ENCODE measurements at regions not wholly inside any gene's neighbourhood (a gene's known extent, or its start where the extent isn't known, plus 50 kb on each side); places are given as distances from the start of the nearest gene placed in this dataset.

GRCh38 chr18:45222180-45222579 is 393.1 kb upstream of the SLC14A2 start:
- Histone ChIP-seq H3K9me3 (ENCODE audit: low read depth, low read length) (no peaks in the 10 kb centered on the region), H3K27ac (no peak overlapping the region), H3K36me3 (ENCODE audit: insufficient read depth, low read length) (no peaks in the 10 kb centered on the region), H3K9ac (ENCODE audit: insufficient read length) (no peak overlapping the region), H3K4me3 (no peak overlapping the region)
- TF ChIP-seq POLR2AphosphoS5 (IDR thresholded peaks at IDR 0.05; ENCODE audit: borderline replicate concordance, low read depth, low read length) (no peak), FOXP2 (optimal IDR thresholded peaks at IDR 0.05; ENCODE audit: control extremely low read depth, extremely low read length, insufficient read depth) (no peak), EZH2 (IDR thresholded peaks at IDR 0.05) (no peak)
- no peak for DNase-seq (ENCODE audit: low read depth, low spot score)

- Histone ChIP-seq H3K9ac (ENCODE audit: insufficient read length) (no peak overlapping the region), H3K4me3 (no peak overlapping the region), H3K27ac (no peak overlapping the region), H3K36me3 (ENCODE audit: insufficient read depth, low read length) (no peaks in the 10 kb centered on the region), H3K9me3 (ENCODE audit: low read depth, low read length) (no peaks in the 10 kb centered on the region)
- no peak for DNase-seq (ENCODE audit: low read depth, low spot score)
- TF ChIP-seq FOXP2 (optimal IDR thresholded peaks at IDR 0.05; ENCODE audit: control extremely low read depth, extremely low read length, insufficient read depth) (no peak), EZH2 (IDR thresholded peaks at IDR 0.05) (no peak), POLR2AphosphoS5 (IDR thresholded peaks at IDR 0.05; ENCODE audit: borderline replicate concordance, low read depth, low read length) (no peak)
These were observed 388.1 kb upstream of the SLC14A2 start for GRCh38 chr18:45227001-45227742.

GRCh38 chr18:45228796-45229388 is 386.4 kb upstream of the SLC14A2 start:
- Histone ChIP-seq H3K9ac (ENCODE audit: insufficient read length) (no peak overlapping the region), H3K4me3 (no peak overlapping the region), H3K36me3 (ENCODE audit: insufficient read depth, low read length) (no peaks in the 10 kb centered on the region), H3K27ac (no peak overlapping the region), H3K9me3 (ENCODE audit: low read depth, low read length) (no peaks in the 10 kb centered on the region)
- no peak for DNase-seq (ENCODE audit: low read depth, low spot score)
- TF ChIP-seq POLR2AphosphoS5 (IDR thresholded peaks at IDR 0.05; ENCODE audit: borderline replicate concordance, low read depth, low read length) (no peak), FOXP2 (optimal IDR thresholded peaks at IDR 0.05; ENCODE audit: control extremely low read depth, extremely low read length, insufficient read depth) (no peak), EZH2 (IDR thresholded peaks at IDR 0.05) (no peak)

- Histone ChIP-seq H3K9ac (ENCODE audit: insufficient read length) (no peak overlapping the region), H3K27ac (no peak overlapping the region), H3K36me3 (ENCODE audit: insufficient read depth, low read length) (no peaks in the 10 kb centered on the region), H3K4me3 (no peak overlapping the region), H3K9me3 (ENCODE audit: low read depth, low read length) (no peaks in the 10 kb centered on the region)
- DNase-seq (ENCODE audit: low read depth, low spot score), result no peak
- TF ChIP-seq POLR2AphosphoS5 (IDR thresholded peaks at IDR 0.05; ENCODE audit: borderline replicate concordance, low read depth, low read length), result no peak
- no peak for TF ChIP-seq FOXP2 (optimal IDR thresholded peaks at IDR 0.05; ENCODE audit: control extremely low read depth, extremely low read length, insufficient read depth)
- TF ChIP-seq EZH2 (IDR thresholded peaks at IDR 0.05), result no peak
These were observed 383.7 kb upstream of the SLC14A2 start for GRCh38 chr18:45231617-45232016.

- Histone ChIP-seq H3K9ac (ENCODE audit: insufficient read length) (no peak overlapping the region), H3K9me3 (ENCODE audit: low read depth, low read length) (no peaks in the 10 kb centered on the region), H3K27ac (no peak overlapping the region), H3K4me3 (no peak overlapping the region), H3K36me3 (ENCODE audit: insufficient read depth, low read length) (no peaks in the 10 kb centered on the region)
- TF ChIP-seq POLR2AphosphoS5 (IDR thresholded peaks at IDR 0.05; ENCODE audit: borderline replicate concordance, low read depth, low read length), result no peak
- no peak for TF ChIP-seq EZH2 (IDR thresholded peaks at IDR 0.05)
- no peak for TF ChIP-seq FOXP2 (optimal IDR thresholded peaks at IDR 0.05; ENCODE audit: control extremely low read depth, extremely low read length, insufficient read depth)
- no peak for DNase-seq (ENCODE audit: low read depth, low spot score)
These were observed 383.2 kb upstream of the SLC14A2 start for GRCh38 chr18:45232061-45232460.

GRCh38 chr18:45236676-45237075 is 378.6 kb upstream of the SLC14A2 start:
- Histone ChIP-seq H3K9ac (ENCODE audit: insufficient read length) (no peak overlapping the region), H3K4me3 (no peak overlapping the region), H3K9me3 (ENCODE audit: low read depth, low read length) (no peaks in the 10 kb centered on the region), H3K27ac (no peak overlapping the region), H3K36me3 (ENCODE audit: insufficient read depth, low read length) (no peaks in the 10 kb centered on the region)
- TF ChIP-seq EZH2 (IDR thresholded peaks at IDR 0.05) (no peak), POLR2AphosphoS5 (IDR thresholded peaks at IDR 0.05; ENCODE audit: borderline replicate concordance, low read depth, low read length) (no peak), FOXP2 (optimal IDR thresholded peaks at IDR 0.05; ENCODE audit: control extremely low read depth, extremely low read length, insufficient read depth) (no peak)
- DNase-seq (ENCODE audit: low read depth, low spot score), result no peak

- no peak for DNase-seq (ENCODE audit: low read depth, low spot score)
- Histone ChIP-seq H3K4me3 (no peak overlapping the region), H3K36me3 (ENCODE audit: insufficient read depth, low read length) (no peaks in the 10 kb centered on the region), H3K9ac (ENCODE audit: insufficient read length) (no peak overlapping the region), H3K9me3 (ENCODE audit: low read depth, low read length) (no peaks in the 10 kb centered on the region), H3K27ac (no peak overlapping the region)
- TF ChIP-seq FOXP2 (optimal IDR thresholded peaks at IDR 0.05; ENCODE audit: control extremely low read depth, extremely low read length, insufficient read depth) (no peak), EZH2 (IDR thresholded peaks at IDR 0.05) (no peak), POLR2AphosphoS5 (IDR thresholded peaks at IDR 0.05; ENCODE audit: borderline replicate concordance, low read depth, low read length) (no peak)
These were observed 377.8 kb upstream of the SLC14A2 start for GRCh38 chr18:45237343-45238098.

GRCh38 chr18:45241271-45241670 is 374.0 kb upstream of the SLC14A2 start:
- DNase-seq (ENCODE audit: low read depth, low spot score), result no peak
- H3K9me3 ChIP-seq (ENCODE audit: low read depth, low read length), result no peaks in the 10 kb centered on the region
- H3K27ac ChIP-seq, result no peak overlapping the region
- H3K9ac ChIP-seq (ENCODE audit: insufficient read length), result no peak overlapping the region
- no peak overlapping the region for H3K4me3 ChIP-seq
- no peaks in the 10 kb centered on the region for H3K36me3 ChIP-seq (ENCODE audit: insufficient read depth, low read length)
- TF ChIP-seq POLR2AphosphoS5 (IDR thresholded peaks at IDR 0.05; ENCODE audit: borderline replicate concordance, low read depth, low read length), result no peak
